ENCODE measurements at regions not wholly inside any gene's neighbourhood (a gene's known extent, or its start where the extent isn't known, plus 50 kb on each side); places are given as distances from the start of the nearest gene placed in this dataset.

- TF ChIP-seq GATA2 (CRISPR knock-in tag; IDR thresholded peaks at IDR 0.05) (no peak), CTCF (IDR thresholded peaks at IDR 0.05) (no peak), EP300 (IDR thresholded peaks at IDR 0.05; ENCODE audit: borderline replicate concordance in 1 of 2, low read depth in 1 of 2, low read length in 1 of 2) (no peak), MXI1 (IDR thresholded peaks at IDR 0.05; ENCODE audit: low read depth, low read length) (no peak), YY1 (IDR thresholded peaks at IDR 0.05; ENCODE audit: low read depth) (no peak), ELF1 (IDR thresholded peaks at IDR 0.05) (no peak), SIN3A (IDR thresholded peaks at IDR 0.05; ENCODE audit: borderline replicate concordance, low read depth, low read length) (no peak), SMC3 (IDR thresholded peaks at IDR 0.05; ENCODE audit: low read depth, low read length) (no peak), REST (IDR thresholded peaks at IDR 0.05; ENCODE audit: low read depth, low read length) (no peak), TEAD4 (IDR thresholded peaks at IDR 0.05; ENCODE audit: borderline replicate concordance, insufficient read depth) (no peak), FOXM1 (IDR thresholded peaks at IDR 0.05; ENCODE audit: low read depth) (no peak), PBX3 (IDR thresholded peaks at IDR 0.05) (no peak), GABPA (IDR thresholded peaks at IDR 0.05; ENCODE audit: low read depth) (no peak)
Measured at GRCh38 chr6:167565884-167566599, 241.2 kb downstream of the TTLL2 start.

All from SK-N-SH (cell line).